HL-60/S4 treated with phorbol 12-myristate 13-acetate at 8.2 ng/mL for 4 days and 3 days (cell line): ENCODE measurements at regions not wholly inside any gene's neighbourhood (a gene's known extent, or its start where the extent isn't known, plus 50 kb on each side); places are given as distances from the start of the nearest gene placed in this dataset.

Source experiments
- in situ Hi-C: fragments of 300-500 bp; cut with MboI; formaldehyde crosslinking; loops from 2 replicates; pipeline ENCODE4 v1.15.0; 2022; ENCODE audit warnings: low sequenced_read_pairs

DNA sequence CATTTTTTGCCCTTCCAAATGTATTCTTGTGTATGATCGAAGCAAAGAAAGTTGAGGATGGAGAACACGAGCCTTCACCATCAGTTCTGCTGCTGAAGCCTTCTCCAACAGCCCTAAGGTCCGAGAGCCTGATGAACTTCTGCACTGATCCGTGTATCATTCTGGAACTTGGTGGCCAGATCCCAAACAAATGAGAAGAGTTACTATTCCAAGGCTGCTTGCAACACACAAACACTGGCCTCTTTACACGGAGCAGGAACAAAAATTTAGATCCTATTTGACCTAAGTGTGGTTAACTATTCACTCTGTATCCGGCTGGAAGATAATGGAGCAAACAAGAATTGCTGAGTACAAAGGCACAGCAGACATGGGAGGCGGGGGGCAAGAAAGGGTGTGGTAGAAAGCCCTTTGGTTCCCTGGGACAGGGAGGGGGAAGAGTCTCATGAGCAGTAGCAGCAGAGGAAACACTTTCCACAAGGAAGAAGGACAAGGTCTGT, 282.9 kb downstream of the SOX9 start:
- in situ Hi-C loops, result no loop called here

DNA sequence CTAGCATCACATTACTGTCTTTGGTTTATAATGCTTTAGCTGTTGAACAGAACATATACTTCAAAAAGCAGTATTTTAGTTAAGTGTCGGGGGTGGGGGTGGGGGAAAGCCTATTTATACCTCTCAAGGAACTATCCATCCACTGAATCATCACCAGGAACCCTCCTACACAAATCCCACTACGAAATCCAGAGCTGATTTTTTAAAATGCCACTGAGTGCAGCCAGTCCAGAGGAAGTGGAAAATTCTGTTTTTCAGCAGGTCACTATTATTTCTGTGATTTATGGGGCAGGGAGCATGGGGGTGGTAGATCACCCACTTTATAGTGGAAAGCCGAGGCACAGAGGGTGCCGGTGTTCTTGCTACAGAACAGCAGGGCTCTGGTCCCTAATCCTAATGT, 284.1 kb downstream of the SOX9 start:
- in situ Hi-C loops, result no loop called here

DNA sequence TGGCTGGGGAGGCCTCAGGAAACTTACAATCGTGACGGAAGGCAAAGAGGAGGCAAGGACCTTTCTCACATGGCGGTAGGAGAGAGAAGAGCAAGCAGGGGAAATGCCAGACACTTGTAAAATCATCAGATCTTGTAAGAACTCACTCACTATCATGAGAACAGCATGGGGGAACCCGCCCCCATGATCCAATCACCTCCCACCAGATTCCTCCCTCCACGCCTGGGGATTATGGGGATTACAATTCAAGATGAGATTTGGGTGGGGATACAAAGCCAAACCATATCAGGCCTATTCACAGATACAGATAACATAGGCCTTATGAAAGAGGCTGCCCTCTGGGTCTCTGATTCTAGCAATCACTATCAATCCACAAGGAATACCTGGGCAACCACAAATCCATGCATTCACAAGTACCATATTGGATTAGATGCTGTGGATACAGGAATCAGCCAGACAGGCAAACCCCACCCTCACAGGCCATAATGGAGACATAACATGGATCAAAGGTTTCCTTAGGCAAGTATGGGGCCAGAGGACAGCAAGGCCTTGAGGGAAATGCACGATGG, 284.9 kb downstream of the SOX9 start:
- in situ Hi-C loops, result no loop called here

DNA sequence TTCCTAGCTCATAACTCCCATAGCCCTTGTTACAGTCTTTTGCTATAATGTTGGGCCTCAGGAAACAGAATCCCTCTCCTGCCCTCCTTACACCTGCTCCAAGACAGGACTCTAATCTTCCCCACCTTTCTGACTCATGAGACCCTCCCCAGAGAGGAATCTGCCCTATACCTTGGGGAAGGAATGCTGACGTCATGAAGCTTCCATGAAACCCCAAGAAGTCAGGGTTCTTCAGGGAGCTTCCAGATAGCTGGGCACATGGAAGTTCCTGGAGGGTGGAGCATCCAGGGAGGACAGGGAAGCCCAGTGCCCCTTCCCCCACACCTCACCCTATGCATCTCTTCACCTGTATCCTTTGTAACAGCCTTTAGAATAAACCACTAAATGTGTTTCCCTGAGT, 285.7 kb downstream of the SOX9 start:
- in situ Hi-C loops, result no loop called here

DNA sequence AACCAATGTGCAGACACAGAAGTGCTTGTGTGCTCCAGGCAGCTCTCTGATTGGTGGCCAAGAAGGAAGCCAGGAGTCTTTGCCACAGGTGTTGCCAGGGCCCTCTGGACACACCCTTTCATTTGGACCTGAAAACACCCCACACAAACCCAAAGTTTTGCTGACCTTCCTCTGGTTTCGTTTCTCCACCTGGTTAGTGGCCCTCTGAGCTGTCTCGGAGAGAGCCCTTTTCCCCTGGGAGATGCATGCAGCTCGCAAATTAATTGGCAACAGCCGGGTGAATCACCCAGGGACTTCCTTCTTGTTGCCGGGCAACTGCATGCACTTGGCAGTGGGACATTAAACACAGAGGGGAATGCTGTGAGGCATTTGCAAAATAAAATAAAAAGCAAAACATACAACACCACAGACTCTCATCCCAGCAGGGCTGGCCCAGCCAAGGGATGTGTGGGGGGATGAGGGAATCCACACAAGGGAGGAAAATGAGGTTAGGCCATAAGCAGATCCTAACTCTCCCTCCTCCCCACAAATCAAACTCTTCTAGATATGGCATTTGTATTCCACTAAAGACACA, 286.6 kb downstream of the SOX9 start:
- in situ Hi-C loops, result no loop called here

DNA sequence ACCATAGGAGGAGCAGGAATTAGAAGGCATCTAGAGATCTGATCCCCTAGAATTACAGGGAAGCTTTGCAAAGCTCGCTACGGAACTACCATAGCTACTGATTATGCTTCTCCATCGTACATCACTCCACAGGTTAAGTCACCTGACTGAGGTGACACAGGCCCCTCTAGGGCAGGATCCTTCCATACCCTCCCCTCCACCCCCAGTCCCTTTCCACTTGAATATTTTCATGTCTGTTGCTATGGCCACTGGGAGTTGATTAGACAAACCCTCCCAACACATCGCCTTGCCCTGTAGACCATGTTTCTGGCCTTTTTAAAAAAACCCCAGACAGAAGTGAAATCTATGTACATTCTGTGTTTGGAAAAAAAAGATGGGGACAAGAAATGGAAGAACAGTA, 287.1 kb downstream of the SOX9 start:
- in situ Hi-C loops, result no loop called here

DNA sequence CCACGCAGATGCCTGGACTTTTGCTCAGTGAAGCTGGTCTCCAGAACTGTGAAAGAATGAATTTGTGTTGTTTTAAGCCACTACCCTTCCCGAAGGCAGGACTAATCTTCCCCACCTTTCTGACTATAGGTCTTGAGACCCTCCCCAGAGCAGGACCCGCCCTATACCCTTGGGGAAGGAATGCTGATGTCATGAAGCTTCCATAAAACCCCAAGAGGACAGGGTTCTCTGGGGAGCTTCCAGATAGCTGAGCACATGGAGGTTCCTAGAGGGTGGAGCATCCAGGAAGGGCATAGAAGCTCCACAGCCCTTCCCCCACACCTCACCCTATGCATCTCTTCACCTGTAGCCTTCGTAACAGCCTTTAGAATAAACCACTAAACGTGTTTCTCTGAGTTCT, 287.8 kb downstream of the SOX9 start:
- in situ Hi-C loops, result no loop called here

DNA sequence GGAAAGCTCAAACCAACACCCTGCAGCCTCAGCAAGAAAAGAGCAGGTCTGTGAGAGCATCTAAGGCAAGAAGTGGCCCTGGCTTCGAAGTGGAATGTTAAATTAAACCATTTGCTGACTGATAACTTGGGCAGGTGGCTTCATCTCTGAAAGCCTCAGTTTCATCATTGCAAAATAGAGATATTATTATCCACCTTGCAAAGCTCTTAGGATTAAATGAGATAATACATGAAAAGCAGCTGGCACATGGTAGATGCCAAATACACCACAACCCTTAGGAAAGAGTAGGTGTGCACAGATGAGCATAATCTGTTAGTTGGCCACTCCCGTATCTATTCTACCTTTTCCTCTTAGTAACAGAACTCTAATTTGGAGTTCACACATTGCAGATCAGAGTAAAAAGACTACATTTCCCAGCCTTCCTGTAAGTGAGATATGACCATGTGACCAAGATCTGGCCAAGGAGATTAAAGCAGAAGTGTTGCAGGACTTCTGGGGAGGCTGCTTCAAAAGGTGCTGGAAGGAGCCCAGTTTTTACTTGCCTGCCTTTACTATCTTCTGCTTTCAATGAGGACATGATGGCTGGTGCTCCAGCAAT, 288.7 kb downstream of the SOX9 start:
- in situ Hi-C loops, result no loop called here

DNA sequence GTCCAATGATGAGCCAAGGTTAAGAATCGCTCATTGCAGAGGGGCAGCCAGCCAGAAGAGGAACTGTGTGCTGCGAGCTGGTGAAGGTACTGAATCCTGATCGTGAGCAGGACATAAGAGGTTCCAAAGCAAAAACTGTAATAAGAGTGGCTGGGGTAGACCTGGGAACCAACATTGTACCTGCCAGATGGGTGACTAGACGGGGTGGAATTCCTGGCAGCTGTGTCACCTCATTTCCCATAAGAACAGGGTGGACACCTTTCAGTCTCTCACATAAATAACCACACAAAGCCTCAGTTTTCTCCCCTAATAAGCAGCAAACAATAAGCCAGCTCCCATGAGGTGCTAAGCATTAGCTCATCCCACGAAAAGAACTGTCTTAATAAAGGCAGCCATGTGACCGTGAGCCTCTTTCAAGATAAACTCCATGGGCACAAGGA, 290.3 kb downstream of the SOX9 start:
- in situ Hi-C loops, result no loop called here

DNA sequence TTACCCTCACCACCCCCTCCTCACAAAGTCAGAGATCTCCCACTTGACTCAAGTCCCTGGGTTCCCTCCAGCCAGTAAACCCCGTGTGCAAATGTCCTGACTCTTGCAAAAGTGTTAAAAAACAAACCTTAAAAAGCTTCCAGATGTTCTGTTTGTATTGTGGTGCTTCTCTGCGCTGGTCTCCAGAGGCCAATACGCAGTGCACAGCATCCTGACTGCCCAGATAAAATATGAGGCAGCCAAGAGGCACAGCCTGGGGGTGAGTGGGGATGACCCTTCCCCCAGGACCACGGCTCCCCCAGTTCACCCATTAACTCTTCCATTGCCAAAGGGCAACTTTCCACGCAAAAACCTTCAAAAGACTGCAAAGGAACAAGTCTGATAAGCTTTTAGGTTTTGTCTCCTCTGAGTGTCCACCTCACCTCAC, 291.8 kb downstream of the SOX9 start:
- in situ Hi-C loops, result no loop called here

DNA sequence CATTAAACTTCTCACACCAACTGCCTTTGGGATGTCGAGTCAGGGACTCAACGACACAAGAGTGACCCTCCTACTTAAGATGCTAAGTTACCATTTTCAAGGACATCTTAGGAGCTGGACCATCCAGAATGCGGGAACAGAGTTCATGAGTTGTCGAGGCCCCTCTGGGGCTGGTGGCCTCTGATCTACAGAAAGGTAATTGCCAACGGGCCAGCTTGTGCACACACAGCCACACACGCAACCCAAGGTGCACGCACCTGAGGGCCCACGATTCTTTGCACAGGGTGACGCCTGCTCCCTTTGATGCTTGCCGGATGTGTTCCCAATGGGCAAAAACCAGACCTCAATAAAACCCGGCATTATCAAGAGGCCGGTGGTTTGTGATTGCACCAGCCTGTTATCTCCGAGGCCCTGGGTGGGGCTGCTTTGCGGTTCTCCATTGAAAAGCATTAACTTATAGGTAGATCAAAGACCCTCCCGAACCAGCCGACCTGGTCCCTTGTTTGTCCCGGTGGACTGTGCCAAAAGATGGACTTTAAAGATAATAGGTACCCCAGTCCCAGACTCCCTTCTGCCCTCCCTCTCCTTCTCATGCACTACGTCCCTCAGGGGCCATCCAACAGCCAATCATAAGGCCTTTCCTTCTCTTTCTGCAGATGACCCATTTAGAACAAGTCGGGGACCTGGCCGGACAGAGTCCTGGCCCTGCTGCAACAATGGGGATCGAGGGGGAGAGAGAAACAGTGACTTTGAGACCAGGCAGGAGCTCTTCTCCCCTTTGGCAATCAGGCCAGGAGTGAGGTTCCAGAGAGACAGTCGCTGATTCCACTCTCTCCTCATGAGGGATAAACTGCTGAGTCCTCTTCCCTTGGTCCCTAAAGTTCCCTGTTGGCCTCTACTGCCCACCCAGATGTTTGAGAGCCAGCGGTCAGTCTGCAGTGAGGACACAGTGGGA, 292.5 kb downstream of the SOX9 start:
- in situ Hi-C loops, result no loop called here

DNA sequence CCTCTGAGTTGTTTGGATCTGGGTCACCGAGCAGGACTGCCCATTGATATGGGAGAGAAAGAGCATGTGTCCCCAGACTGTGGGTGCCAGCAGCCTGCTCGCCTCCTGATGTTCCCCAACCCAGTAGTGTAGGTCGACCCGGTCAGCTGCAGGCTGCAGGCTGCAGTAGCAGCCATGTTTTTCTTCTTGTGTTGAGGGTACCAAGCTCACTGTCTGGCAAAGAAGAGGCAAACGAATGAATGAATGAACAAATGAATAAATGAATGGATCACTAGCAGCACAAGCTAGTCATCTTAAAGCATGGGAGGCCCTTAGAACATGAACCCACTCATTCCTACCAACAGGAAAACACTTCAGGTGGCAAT, 293.2 kb downstream of the SOX9 start:
- in situ Hi-C loops, result no loop called here

DNA sequence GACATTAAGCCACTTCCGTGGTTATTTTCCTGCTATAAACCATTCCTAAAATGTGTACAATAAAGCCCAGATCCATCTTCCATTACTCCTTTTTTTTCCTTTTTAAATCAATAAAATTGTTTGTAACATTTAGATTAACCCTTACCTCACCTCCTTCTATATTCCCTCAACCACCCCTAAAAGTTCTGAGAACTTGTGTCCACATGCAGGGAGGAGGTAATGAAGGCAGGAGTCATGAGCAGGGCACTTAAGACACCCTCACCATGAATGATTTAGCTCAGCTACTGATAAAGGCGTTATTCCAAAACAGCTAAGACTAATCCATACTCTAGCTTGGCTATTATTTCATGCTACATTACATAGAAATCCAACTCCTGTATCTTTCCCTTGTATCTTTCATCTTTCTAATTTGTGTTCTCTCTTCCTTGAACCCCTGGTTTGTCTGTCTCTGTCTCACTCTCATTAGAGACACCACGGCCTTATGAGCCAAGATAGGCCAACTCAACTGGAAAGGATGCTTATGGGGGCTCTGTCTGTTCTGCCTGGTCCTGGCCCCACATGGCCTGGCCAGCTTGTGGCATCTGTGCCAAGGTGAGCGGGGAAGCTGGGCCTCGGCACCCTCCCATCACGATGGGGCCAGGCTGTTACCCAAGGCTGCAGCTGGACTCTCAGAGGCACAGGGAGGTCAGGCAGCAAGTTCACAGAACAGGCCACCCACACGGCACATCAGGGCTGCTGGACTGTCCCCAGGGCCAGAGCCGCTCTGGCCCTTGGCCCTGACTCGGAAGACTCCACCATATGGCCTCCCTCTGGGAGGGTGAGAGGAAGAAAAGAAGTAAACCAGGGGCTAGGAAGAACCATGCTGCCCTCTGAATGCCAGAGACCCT, 294.4 kb downstream of the SOX9 start:
- in situ Hi-C loops, result no loop called here

DNA sequence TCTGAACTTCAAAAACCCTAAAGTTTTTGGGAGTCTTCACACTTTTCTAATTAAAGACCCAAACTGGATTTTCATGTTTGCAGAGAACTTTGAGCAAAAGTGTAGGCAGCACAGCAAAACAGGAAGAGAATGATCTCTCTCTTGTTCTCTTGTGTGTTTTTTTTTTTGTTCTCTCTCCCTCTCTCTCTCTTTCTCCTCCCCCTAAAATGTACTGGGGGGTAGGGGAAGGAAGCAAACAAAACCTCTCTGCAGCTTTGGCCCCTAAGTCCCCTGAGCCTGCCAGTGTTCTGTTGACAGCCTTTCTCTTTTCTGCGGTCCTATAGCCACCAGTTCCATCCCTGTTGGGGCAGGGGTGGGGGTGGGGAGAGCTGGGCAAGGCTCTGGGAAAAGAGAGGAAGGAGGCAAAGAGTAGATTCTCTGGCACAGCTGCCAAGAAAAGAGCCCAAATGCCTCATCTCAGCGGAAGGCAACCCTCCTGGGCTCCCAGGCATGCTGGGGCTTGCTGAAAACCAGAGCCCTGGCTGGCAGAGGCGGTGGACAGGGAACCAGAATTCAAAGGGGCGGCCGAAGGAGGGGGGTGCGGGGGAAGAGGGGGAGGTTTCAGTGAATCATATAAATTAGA, 295.3 kb downstream of the SOX9 start:
- in situ Hi-C loops, result no loop called here

DNA sequence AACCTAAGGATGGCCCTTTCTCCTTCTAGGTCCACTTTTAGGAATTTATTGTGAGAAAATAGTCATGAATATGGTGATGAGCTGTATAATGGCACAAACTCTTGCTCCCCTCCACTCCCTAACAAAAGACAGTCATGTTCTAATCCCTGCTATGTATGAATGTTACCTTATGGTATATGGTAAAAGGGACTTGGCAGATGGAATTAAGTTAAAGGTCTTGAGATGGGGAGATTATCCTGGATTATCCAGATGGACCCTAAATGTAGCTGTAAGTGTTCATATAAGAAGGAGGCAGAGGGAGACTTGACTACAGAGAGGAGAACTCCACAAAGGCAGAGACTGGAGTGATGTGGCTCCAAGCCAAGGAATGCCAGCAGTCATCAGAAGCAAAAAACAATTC, 296.1 kb downstream of the SOX9 start:
- in situ Hi-C loops, result no loop called here

DNA sequence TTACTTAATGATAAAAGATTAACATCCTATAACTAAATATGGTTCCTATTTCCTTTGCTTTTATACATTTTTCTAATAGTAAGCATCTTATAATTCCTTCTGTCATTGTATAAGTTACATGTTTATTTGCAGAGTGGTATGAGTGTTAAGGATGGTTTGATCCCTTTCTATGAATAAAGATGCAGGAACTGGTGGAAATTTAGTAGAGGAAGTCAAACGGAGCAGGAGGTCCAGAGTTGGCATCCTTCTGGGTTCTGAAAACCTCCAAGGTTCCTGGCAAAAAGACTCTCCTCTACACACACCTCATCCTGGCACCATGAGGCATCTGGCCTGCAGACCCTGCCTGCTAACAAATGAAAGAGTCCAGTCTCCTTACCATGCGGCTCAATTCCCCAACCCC, 296.8 kb downstream of the SOX9 start:
- in situ Hi-C loops, result no loop called here

DNA sequence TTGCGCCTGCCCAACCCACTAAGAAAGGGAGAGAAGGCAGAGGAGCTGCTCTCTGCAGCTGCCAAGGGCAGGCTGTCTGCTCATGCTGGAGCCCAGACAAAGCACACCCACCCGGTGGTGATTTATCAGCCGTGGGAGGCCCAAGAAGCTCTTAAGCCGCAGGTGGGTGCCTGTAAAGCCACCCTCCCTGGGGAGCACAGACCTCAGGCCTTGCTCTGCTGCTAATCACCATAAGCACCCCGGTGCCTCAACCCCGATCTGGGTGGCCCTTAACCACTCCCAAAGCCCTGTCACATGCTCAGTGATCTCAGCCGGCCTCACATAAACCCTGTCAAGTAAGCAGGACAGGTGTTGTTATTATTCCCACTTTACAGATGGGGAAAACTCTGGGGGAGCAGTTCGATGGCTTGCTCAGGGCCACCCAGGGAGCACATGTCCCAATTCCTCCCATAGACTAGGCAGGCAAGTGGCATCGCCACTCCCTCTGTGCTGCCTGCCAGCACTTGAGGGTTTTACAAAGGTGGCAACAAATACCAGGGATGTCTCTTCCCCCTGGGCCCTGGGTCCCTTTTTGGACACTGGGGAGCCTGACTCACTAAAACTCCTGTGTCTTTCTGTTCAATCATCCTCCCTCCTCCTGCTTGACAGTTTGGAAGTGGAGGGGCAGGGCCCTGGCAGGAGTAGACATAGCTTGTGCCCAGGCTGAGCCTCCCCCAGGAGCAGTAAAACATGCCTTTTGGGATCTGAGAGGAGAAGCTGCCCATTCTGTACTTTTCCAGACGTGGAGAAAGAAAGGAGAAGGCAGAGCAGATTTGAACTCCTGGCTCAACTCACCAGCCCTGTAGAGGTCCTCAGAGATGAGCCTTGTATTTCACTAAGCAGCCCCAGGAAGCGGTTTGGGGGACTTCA, 299.3 kb downstream of the SOX9 start:
- in situ Hi-C loops, result no loop called here

DNA sequence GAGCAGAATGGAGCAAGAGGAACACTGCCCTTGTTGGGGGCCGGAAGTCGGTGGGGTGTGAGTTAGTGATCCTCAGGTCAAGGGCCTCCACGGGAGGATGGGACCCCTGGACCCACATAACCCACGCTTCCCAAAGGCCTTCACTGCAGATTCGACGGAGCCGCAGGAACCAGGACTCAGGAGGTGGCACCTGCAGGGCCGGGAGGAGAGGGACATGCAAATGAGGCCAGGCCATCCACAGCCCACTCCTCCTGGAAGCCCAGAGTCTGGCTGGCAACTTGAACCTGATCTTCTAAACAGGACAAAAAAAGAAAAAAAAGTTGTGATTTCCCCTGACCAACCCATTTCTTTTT, 299.9 kb downstream of the SOX9 start:
- in situ Hi-C loops, result no loop called here
